ENCODE measurements at regions not wholly inside any gene's neighbourhood (a gene's known extent, or its start where the extent isn't known, plus 50 kb on each side); places are given as distances from the start of the nearest gene placed in this dataset.
"Not testable (repeated sequence)": the region's sequence is repeated elsewhere in the genome, so short reads cannot be mapped to it uniquely, and the experiment has no call there.

GRCh38 chr13:107625648-107626047 lies 589.7 kb downstream of the LIG4 start:
- WGBS, 4 donors = 77 to 83% (median 79%) methylated on average over 3 of the region's 3 CpGs
- Histone ChIP-seq H3K27ac (no peak overlapping the region), H3K27me3 (no peaks in the 10 kb centered on the region), H3K4me3 (no peak overlapping the region), H3K9me3 (no peaks in the 10 kb centered on the region), H3K36me3 (no peaks in the 10 kb centered on the region), H3K4me1 (no peaks in the 10 kb centered on the region)
- TF ChIP-seq POLR2A (IDR thresholded peaks at IDR 0.05) = no peak
- DNase-seq = no peak
- no peak for ATAC-seq
- intact Hi-C loops (cut with DNase I) = no loop called here

GRCh38 chr13:107617527-107617926 lies 597.8 kb downstream of the LIG4 start:
- H3K27ac ChIP-seq = no peak overlapping the region
- H3K4me3 ChIP-seq = no peak overlapping the region
- no peaks in the 10 kb centered on the region for H3K9me3 ChIP-seq
- no peaks in the 10 kb centered on the region for H3K36me3 ChIP-seq
- intact Hi-C loops (cut with DNase I) = no loop called here
- no peak for DNase-seq
- no peaks in the 10 kb centered on the region for H3K4me1 ChIP-seq
- no peaks in the 10 kb centered on the region for H3K27me3 ChIP-seq
- ATAC-seq = no peak
- 49 to 54% (median 53%) methylated on average over 2 of the region's 2 CpGs for WGBS, 4 donors
- TF ChIP-seq POLR2A (IDR thresholded peaks at IDR 0.05) (no peak), CTCF (IDR thresholded peaks at IDR 0.05) (no peak)

GRCh38 chr13:107612376-107612775 lies 603.0 kb downstream of the LIG4 start:
- no peak overlapping the region for H3K27ac ChIP-seq
- H3K4me1 ChIP-seq = no peaks in the 10 kb centered on the region
- DNase-seq = no peak
- no peaks in the 10 kb centered on the region for H3K27me3 ChIP-seq
- no peaks in the 10 kb centered on the region for H3K36me3 ChIP-seq
- H3K4me3 ChIP-seq = no peak overlapping the region
- 79 to 97% (median 89%) methylated on average over 6 of the region's 6 CpGs for WGBS, 4 donors
- H3K9me3 ChIP-seq = no peaks in the 10 kb centered on the region
- no peak for TF ChIP-seq POLR2A (IDR thresholded peaks at IDR 0.05)
- no peak for TF ChIP-seq CTCF (IDR thresholded peaks at IDR 0.05)
- intact Hi-C loops (cut with DNase I) = no loop called here
- ATAC-seq = no peak

- no peak overlapping the region for H3K27ac ChIP-seq
- no peaks in the 10 kb centered on the region for H3K4me1 ChIP-seq
- H3K27me3 ChIP-seq = no peaks in the 10 kb centered on the region
- TF ChIP-seq POLR2A (IDR thresholded peaks at IDR 0.05) (no peak), CTCF (IDR thresholded peaks at IDR 0.05) (no peak)
- H3K4me3 ChIP-seq = no peak overlapping the region
- WGBS, 4 donors = 90 to 93% (median 92%) methylated on average over 9 of the region's 9 CpGs
- intact Hi-C loops (cut with DNase I) = no loop called here
- no peaks in the 10 kb centered on the region for H3K9me3 ChIP-seq
- DNase-seq = peak in 1 of 5 donors; percentile 17
- no peaks in the 10 kb centered on the region for H3K36me3 ChIP-seq
- no peak for ATAC-seq
These were observed 606.6 kb downstream of the LIG4 start for GRCh38 chr13:107608736-107609135.

- Histone ChIP-seq H3K27ac (no peak overlapping the region), H3K36me3 (no peaks in the 10 kb centered on the region), H3K9me3 (no peaks in the 10 kb centered on the region), H3K4me3 (no peak overlapping the region), H3K27me3 (no peaks in the 10 kb centered on the region), H3K4me1 (no peaks in the 10 kb centered on the region)
- 51 to 78% (median 70%) methylated on average over 4 of the region's 4 CpGs for WGBS, 4 donors
- no peak for DNase-seq
- intact Hi-C loops (cut with DNase I) = no loop called here
- ATAC-seq = no peak
- no peak for TF ChIP-seq CTCF (IDR thresholded peaks at IDR 0.05)
- no peak for TF ChIP-seq POLR2A (IDR thresholded peaks at IDR 0.05)
These were observed 614.4 kb downstream of the LIG4 start for GRCh38 chr13:107600971-107601370.

GRCh38 chr13:107596306-107596705 lies 619.0 kb downstream of the LIG4 start:
- ATAC-seq; H3K27ac ChIP-seq; DNase-seq; H3K4me1 ChIP-seq; H3K36me3 ChIP-seq; intact Hi-C loops (cut with DNase I); H3K27me3 ChIP-seq; H3K4me3 ChIP-seq; H3K9me3 ChIP-seq: not testable (repeated sequence)
- whole genome bisulfite sequencing, 4 donors = 70 to 80% (median 74%) methylated on average over 5 of the region's 5 CpGs
